ENCODE measurements at regions not wholly inside any gene's neighbourhood (a gene's known extent, or its start where the extent isn't known, plus 50 kb on each side); places are given as distances from the start of the nearest gene placed in this dataset.

- DNase-seq (no peak), ATAC-seq (no peak)
- WGBS, 2 donors: 86 to 93% methylated on average over 5 to 6 of the region's 6 CpGs
- H3K36me3 ChIP-seq (replicated peaks in 1 of 2; ENCODE audit: insufficient read depth in 1 of 2, low read depth in 2 of 2): no peaks in the 10 kb centered on the region
- no peaks in the 10 kb centered on the region for H3K9me3 ChIP-seq
- no peaks in the 10 kb centered on the region for H3K27me3 ChIP-seq
- H3K27ac ChIP-seq: no peak overlapping the region
- H3K4me1 ChIP-seq: no peaks in the 10 kb centered on the region
- TF ChIP-seq POLR2A (IDR thresholded peaks at IDR 0.05): no peak
- no peak for TF ChIP-seq CTCF (IDR thresholded peaks at IDR 0.05)
- intact Hi-C loops (cut with DNase I): no loop called here
- no peak overlapping the region for H3K4me3 ChIP-seq
Measured at GRCh38 chr2:236404346-236404745, 140.1 kb upstream of the ASB18 start.

GRCh38 chr2:236405357-236405756 lies 141.2 kb upstream of the ASB18 start:
- no peak for TF ChIP-seq CTCF (IDR thresholded peaks at IDR 0.05)
- no peak for TF ChIP-seq POLR2A (IDR thresholded peaks at IDR 0.05)
- DNase-seq: no peak
- Histone ChIP-seq H3K4me3 (no peak overlapping the region), H3K9me3 (no peaks in the 10 kb centered on the region), H3K27me3 (no peaks in the 10 kb centered on the region), H3K4me1 (no peaks in the 10 kb centered on the region), H3K27ac (no peak overlapping the region), H3K36me3 (replicated peaks in 1 of 2; ENCODE audit: insufficient read depth in 1 of 2, low read depth in 2 of 2) (no peaks in the 10 kb centered on the region)
- 79 to 83% methylated on average over 8 of the region's 8 CpGs for WGBS, 2 donors
- intact Hi-C loops (cut with DNase I): no loop called here
- ATAC-seq: no peak

DNA sequence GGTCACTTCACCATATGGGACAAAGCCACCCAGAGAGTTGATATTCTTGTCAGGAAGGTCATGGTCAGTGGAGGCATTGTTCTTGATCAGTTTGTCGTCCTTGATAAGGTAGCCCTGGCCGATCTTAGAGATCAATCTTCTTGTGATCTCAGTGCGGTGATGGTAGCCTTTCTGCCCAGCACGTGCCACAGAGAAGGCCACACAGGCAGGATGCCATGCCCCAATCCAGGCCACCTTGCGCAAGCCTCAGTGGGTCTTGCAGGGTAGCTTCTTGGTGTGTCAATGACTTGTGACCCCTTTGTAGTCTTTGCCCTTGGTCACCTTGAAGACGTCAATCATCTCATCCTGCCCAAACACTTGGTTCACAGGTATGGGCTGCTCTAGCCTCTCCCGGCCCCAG lies 143.9 kb upstream of the ASB18 start:
- Histone ChIP-seq H3K4me1 (no peaks in the 10 kb centered on the region), H3K36me3 (replicated peaks in 1 of 2; ENCODE audit: insufficient read depth in 1 of 2, low read depth in 2 of 2) (no peaks in the 10 kb centered on the region), H3K27ac (no peak overlapping the region), H3K9me3 (no peaks in the 10 kb centered on the region), H3K27me3 (no peaks in the 10 kb centered on the region), H3K4me3 (no peak overlapping the region)
- WGBS, 2 donors: 84 to 86% methylated on average over 7 of the region's 7 CpGs
- DNase-seq (no peak), ATAC-seq (no peak)
- intact Hi-C loops (cut with DNase I): no loop called here
- TF ChIP-seq CTCF (IDR thresholded peaks at IDR 0.05) (no peak), POLR2A (IDR thresholded peaks at IDR 0.05) (no peak)

DNA sequence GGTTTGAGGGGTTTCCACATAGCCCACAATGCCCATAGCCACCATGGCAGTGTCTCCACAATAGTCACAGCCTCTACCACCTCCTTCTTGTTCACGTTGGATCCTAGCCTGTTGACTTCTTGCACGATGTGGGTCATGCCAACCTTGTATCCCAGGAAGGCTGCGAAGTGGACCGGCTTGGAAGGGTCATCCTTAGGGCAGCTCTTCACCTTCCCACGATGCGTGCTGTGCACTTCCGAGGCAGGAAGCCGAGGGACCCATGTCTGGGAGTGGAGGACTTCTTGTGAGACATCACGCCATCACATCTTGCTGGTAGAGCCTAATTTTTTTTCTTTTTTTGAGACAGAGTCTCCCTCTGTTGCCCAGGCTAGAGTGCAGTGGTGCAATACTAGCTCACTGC lies 144.6 kb upstream of the ASB18 start:
- no peak overlapping the region for H3K4me3 ChIP-seq
- ATAC-seq: no peak
- no peak overlapping the region for H3K27ac ChIP-seq
- TF ChIP-seq POLR2A (IDR thresholded peaks at IDR 0.05): no peak
- no peak for TF ChIP-seq CTCF (IDR thresholded peaks at IDR 0.05)
- H3K36me3 ChIP-seq (replicated peaks in 1 of 2; ENCODE audit: insufficient read depth in 1 of 2, low read depth in 2 of 2): no peaks in the 10 kb centered on the region
- no peaks in the 10 kb centered on the region for H3K4me1 ChIP-seq
- DNase-seq: no peak
- no peaks in the 10 kb centered on the region for H3K27me3 ChIP-seq
- intact Hi-C loops (cut with DNase I): no loop called here
- H3K9me3 ChIP-seq: no peaks in the 10 kb centered on the region
- WGBS, 2 donors: 88 to 92% methylated on average over 9 of the region's 9 CpGs

DNA sequence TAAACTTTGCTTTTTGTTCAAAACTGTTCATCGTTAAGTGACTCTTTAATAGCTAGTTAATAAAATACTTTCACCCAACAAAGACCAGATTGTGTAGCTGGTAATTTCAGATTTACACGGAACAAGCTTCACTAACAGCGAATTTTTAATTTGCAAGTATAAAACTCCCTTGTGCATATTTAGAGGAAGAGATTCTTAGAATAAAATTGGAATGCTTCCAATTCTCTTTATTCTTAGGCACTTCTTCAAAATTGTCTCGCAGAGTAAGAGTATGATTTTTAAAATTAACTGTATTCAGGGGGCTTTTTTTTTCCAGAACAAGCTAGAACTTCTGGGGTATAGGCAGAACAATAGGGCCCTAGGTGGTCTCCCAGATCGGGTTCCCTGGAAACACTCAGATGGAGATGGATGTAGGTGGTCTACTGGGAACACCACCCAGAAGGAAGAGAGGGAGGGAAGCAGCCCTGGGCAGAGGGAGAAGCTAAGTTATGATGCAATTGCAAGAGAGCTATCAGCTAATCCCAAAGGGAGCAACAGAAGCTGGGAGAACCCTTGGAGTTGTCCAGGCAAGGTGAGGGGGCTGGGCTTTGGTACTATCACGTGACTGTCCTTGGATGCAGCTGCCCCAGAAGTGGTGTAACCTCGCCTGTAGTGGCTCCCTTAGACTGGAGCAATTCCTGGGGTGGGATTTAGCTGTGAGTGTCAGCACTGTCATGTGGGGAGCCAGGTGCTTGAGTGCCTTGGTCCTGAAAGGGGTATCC lies 151.7 kb upstream of the ASB18 start:
- Histone ChIP-seq H3K27me3 (no peaks in the 10 kb centered on the region), H3K27ac (no peak overlapping the region), H3K9me3 (no peaks in the 10 kb centered on the region), H3K36me3 (replicated peaks in 1 of 2; ENCODE audit: insufficient read depth in 1 of 2, low read depth in 2 of 2) (no peaks in the 10 kb centered on the region), H3K4me3 (no peak overlapping the region), H3K4me1 (no peaks in the 10 kb centered on the region)
- DNase-seq: no peak
- no peak for ATAC-seq
- 52 to 64% methylated on average over 6 to 7 of the region's 7 CpGs for WGBS, 2 donors
- intact Hi-C loops (cut with DNase I): no loop called here
- TF ChIP-seq POLR2A (IDR thresholded peaks at IDR 0.05) (no peak), CTCF (IDR thresholded peaks at IDR 0.05) (no peak)

All from body of pancreas (tissue), 4 donors.